ENCODE measurements at regions not wholly inside any gene's neighbourhood (a gene's known extent, or its start where the extent isn't known, plus 50 kb on each side); places are given as distances from the start of the nearest gene placed in this dataset.

GRCh38 chr14:49134940-49135339 lies 451.2 kb downstream of the RPS29 start:
- no peak for TF ChIP-seq CTCF (IDR thresholded peaks at IDR 0.05; ENCODE audit: low read depth, low read length)
- DNase-seq (ENCODE audit: low read depth, low spot score) = no peak
- in situ Hi-C loops (cut with HindIII; ENCODE audit: low sequenced_read_pairs) = no loop called here
- H3K4me3 ChIP-seq (ENCODE audit: low read depth, low read length) = no peak overlapping the region

GRCh38 chr14:49121246-49121645 lies 464.9 kb downstream of the RPS29 start:
- DNase-seq (ENCODE audit: low read depth, low spot score) = no peak
- no peak overlapping the region for H3K4me3 ChIP-seq (ENCODE audit: low read depth, low read length)
- no peak for TF ChIP-seq CTCF (IDR thresholded peaks at IDR 0.05; ENCODE audit: low read depth, low read length)
- in situ Hi-C loops (cut with HindIII; ENCODE audit: low sequenced_read_pairs) = no loop called here

GRCh38 chr14:49114161-49114893 lies 471.9 kb downstream of the RPS29 start:
- no peak for DNase-seq (ENCODE audit: low read depth, low spot score)
- TF ChIP-seq CTCF (IDR thresholded peaks at IDR 0.05; ENCODE audit: low read depth, low read length) = no peak
- in situ Hi-C loops (cut with HindIII; ENCODE audit: low sequenced_read_pairs) = no loop called here
- H3K4me3 ChIP-seq (ENCODE audit: low read depth, low read length) = no peak overlapping the region

- no peak for DNase-seq (ENCODE audit: low read depth, low spot score)
- in situ Hi-C loops (cut with HindIII; ENCODE audit: low sequenced_read_pairs) = no loop called here
- no peak for TF ChIP-seq CTCF (IDR thresholded peaks at IDR 0.05; ENCODE audit: low read depth, low read length)
- no peak overlapping the region for H3K4me3 ChIP-seq (ENCODE audit: low read depth, low read length)
Measured at GRCh38 chr14:49106741-49107667, 479.2 kb downstream of the RPS29 start.

GRCh38 chr14:49105956-49106355 lies 480.2 kb downstream of the RPS29 start:
- no peak for DNase-seq (ENCODE audit: low read depth, low spot score)
- TF ChIP-seq CTCF (IDR thresholded peaks at IDR 0.05; ENCODE audit: low read depth, low read length) = no peak
- H3K4me3 ChIP-seq (ENCODE audit: low read depth, low read length) = no peak overlapping the region
- in situ Hi-C loops (cut with HindIII; ENCODE audit: low sequenced_read_pairs) = no loop called here

- H3K4me3 ChIP-seq (ENCODE audit: low read depth, low read length) = no peak overlapping the region
- in situ Hi-C loops (cut with HindIII; ENCODE audit: low sequenced_read_pairs) = no loop called here
- DNase-seq (ENCODE audit: low read depth, low spot score) = no peak
- TF ChIP-seq CTCF (IDR thresholded peaks at IDR 0.05; ENCODE audit: low read depth, low read length) = no peak
Measured at GRCh38 chr14:49105512-49105911, 480.7 kb downstream of the RPS29 start.
